ENCODE measurements at regions not wholly inside any gene's neighbourhood (a gene's known extent, or its start where the extent isn't known, plus 50 kb on each side); places are given as distances from the start of the nearest gene placed in this dataset.

DNA sequence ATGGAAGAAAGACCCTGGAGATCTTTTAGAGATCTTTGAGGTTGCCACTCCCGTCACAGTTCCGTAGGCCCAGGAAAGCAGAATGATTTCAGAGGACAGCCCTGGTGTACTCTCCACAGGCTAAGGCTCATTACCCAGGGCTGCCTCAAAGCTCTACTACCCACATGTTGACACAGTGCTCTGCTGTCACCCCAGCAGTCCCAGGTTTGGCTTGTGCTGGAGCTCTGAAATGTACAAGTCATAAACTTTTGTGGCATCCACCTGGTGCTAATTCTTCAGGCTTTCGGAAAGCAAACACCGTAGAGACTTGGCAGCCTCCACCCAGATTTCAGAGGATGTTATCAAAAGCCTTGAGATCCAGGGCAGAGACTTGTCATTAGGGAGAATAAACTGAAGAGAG is 136.5 kb downstream of the MTRR start:
- Mint-ChIP-seq H3K4me3 (no peak overlapping the region), H3K27me3 (ENCODE audit: insufficient read depth) (peaks cover 5% of the 10 kb centered on the region), H3K9me3 (peaks cover 4% of the 10 kb centered on the region), H3K27ac (no peak overlapping the region), H3K36me3 (ENCODE audit: low read depth) (no peaks in the 10 kb centered on the region), H3K4me1 (peaks cover 14% of the 10 kb centered on the region)
- peaks cover 18% of the 10 kb centered on the region for H3K27me3 ChIP-seq (ENCODE audit: control insufficient read depth, insufficient read depth, low read length, poor library complexity, severe bottlenecking)
- TF ChIP-seq, protein P1, sequence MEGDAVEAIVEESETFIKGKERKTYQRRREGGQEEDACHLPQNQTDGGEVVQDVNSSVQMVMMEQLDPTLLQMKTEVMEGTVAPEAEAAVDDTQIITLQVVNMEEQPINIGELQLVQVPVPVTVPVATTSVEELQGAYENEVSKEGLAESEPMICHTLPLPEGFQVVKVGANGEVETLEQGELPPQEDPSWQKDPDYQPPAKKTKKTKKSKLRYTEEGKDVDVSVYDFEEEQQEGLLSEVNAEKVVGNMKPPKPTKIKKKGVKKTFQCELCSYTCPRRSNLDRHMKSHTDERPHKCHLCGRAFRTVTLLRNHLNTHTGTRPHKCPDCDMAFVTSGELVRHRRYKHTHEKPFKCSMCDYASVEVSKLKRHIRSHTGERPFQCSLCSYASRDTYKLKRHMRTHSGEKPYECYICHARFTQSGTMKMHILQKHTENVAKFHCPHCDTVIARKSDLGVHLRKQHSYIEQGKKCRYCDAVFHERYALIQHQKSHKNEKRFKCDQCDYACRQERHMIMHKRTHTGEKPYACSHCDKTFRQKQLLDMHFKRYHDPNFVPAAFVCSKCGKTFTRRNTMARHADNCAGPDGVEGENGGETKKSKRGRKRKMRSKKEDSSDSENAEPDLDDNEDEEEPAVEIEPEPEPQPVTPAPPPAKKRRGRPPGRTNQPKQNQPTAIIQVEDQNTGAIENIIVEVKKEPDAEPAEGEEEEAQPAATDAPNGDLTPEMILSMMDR (conservative IDR thresholded peaks at IDR 0.05), result no peak
- no peaks in the 10 kb centered on the region for H3K36me3 ChIP-seq (ENCODE audit: control insufficient read depth, insufficient read depth, low read length)
- H3K9ac ChIP-seq (ENCODE audit: extremely low read depth, low read length, poor library complexity, severe bottlenecking), result no peak overlapping the region
- no peak for DNase-seq
- H3K27ac ChIP-seq (ENCODE audit: low read depth, low read length), result no peak overlapping the region
- H3K9me3 ChIP-seq (ENCODE audit: control insufficient read depth, low read length), result peaks cover 6% of the 10 kb centered on the region
- whole genome bisulfite sequencing, 2 experiments (ENCODE audit: insufficient coverage in 1 of 2, insufficient read length in 1 of 2), result 83 to 90% methylated on average over 2 to 4 of the region's 4 CpGs
- H3K4me1 ChIP-seq (ENCODE audit: control insufficient read depth, insufficient read depth, low read length), result peaks cover 7% of the 10 kb centered on the region
- no peak overlapping the region for H3K4me3 ChIP-seq (ENCODE audit: low read length)

DNA sequence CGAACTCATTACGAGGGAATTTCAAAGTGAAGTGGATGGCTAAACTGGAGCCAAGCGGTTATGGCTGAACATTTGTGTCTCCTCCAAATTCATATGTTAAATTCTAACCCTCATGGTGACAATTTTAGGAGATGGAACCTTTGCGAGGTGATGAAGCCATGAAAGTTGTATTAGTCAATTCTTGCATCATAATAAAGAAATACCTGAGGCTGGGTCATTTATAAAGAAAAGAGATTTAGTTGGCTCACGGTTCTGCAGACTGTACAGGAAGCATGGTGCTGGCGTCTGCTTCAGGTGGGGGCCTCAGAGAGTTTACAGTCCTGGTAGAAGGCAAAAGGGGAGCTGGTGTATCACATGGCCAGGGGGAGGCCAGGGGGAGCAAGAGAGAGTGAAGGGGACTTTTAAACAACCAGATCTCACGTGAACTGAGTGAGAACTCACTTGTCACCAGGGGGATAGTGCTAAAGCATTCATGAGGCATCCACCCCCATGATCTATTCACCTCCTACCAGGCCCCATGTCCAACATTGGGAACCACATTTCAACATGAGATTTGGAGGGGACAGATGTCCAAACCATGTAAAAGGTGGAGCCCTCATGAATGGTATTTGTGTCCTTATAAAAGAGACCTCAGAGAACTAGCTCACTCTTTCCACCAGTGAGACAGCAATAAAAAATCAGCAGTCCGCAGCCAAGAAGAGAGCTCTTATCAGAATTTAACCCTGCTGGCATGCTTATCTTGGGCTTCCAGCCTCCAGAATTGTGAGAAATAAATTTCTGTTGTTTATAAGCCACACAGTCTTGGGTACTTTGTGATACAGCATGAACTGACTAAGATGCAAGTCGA is 143.4 kb downstream of the MTRR start:
- no peak overlapping the region for H3K27ac ChIP-seq (ENCODE audit: low read depth, low read length)
- H3K9ac ChIP-seq (ENCODE audit: extremely low read depth, low read length, poor library complexity, severe bottlenecking), result no peak overlapping the region
- TF ChIP-seq, protein P1 (conservative IDR thresholded peaks at IDR 0.05), result peak; percentile 39
- H3K9me3 ChIP-seq (ENCODE audit: control insufficient read depth, low read length), result no peaks in the 10 kb centered on the region
- no peaks in the 10 kb centered on the region for H3K27me3 Mint-ChIP-seq (ENCODE audit: insufficient read depth)
- WGBS, 2 experiments (ENCODE audit: insufficient coverage in 1 of 2, insufficient read length in 1 of 2), result 90% methylated on average over 5 to 9 of the region's 9 CpGs
- no peak overlapping the region for H3K4me3 Mint-ChIP-seq
- H3K27me3 ChIP-seq (ENCODE audit: control insufficient read depth, insufficient read depth, low read length, poor library complexity, severe bottlenecking), result peaks cover 4% of the 10 kb centered on the region
- H3K4me1 Mint-ChIP-seq, result peaks cover 8% of the 10 kb centered on the region
- no peaks in the 10 kb centered on the region for H3K9me3 Mint-ChIP-seq
- H3K4me1 ChIP-seq (ENCODE audit: control insufficient read depth, insufficient read depth, low read length), result no peaks in the 10 kb centered on the region
- DNase-seq, result peak; percentile 65
- H3K36me3 ChIP-seq (ENCODE audit: control insufficient read depth, insufficient read depth, low read length), result no peaks in the 10 kb centered on the region
- H3K36me3 Mint-ChIP-seq (ENCODE audit: low read depth), result no peaks in the 10 kb centered on the region
- H3K27ac Mint-ChIP-seq, result no peak overlapping the region
- H3K4me3 ChIP-seq (ENCODE audit: low read length), result no peak overlapping the region

DNA sequence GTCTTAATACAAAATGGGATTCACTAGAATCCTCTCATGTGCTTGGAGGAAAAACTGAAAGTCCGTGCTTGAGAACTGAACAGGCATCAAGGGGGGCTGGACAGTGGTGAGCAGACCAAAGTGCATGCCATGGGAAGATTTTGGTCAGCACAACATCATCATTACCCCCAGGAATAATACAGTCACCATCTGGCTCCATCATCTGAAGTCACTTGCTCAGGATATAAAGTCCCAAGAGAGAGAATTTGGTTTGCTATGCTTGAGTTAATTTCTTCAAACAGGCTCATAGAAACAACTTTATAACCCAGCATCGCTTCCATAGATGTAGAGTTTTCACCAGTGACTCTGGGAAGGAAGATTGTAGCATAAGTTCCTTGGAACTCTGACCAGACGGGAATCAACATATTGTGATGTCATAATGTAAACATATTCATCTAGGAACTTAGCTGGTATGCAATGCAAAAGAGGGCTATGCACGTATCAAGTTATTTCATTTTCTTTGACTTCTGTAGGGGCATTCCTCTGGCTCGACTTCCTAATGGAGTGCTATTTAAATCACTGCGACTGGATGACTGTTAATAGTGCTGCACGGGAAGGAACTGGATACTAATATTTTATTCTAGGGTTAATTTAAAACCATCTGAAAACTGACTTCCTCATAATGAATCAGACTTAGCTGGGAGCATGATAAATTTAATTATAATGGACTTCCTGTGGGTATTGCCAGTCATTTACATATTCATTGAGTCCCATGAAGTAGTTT is 145.2 kb downstream of the MTRR start:
- H3K4me1 ChIP-seq (ENCODE audit: control insufficient read depth, insufficient read depth, low read length), result no peaks in the 10 kb centered on the region
- H3K4me3 ChIP-seq (ENCODE audit: low read length), result no peak overlapping the region
- TF ChIP-seq, protein P1 (conservative IDR thresholded peaks at IDR 0.05), result no peak
- no peak for DNase-seq
- no peaks in the 10 kb centered on the region for H3K36me3 ChIP-seq (ENCODE audit: control insufficient read depth, insufficient read depth, low read length)
- no peaks in the 10 kb centered on the region for H3K9me3 Mint-ChIP-seq
- no peaks in the 10 kb centered on the region for H3K27me3 Mint-ChIP-seq (ENCODE audit: insufficient read depth)
- no peaks in the 10 kb centered on the region for H3K9me3 ChIP-seq (ENCODE audit: control insufficient read depth, low read length)
- peaks cover 1% of the 10 kb centered on the region for H3K4me1 Mint-ChIP-seq
- H3K9ac ChIP-seq (ENCODE audit: extremely low read depth, low read length, poor library complexity, severe bottlenecking), result no peak overlapping the region
- H3K27me3 ChIP-seq (ENCODE audit: control insufficient read depth, insufficient read depth, low read length, poor library complexity, severe bottlenecking), result no peaks in the 10 kb centered on the region
- WGBS, 2 experiments (ENCODE audit: insufficient coverage in 1 of 2, insufficient read length in 1 of 2), result 90 to 100% methylated on average over 4 to 7 of the region's 7 CpGs
- H3K27ac ChIP-seq (ENCODE audit: low read depth, low read length), result no peak overlapping the region
- no peak overlapping the region for H3K27ac Mint-ChIP-seq
- no peak overlapping the region for H3K4me3 Mint-ChIP-seq
- H3K36me3 Mint-ChIP-seq (ENCODE audit: low read depth), result no peaks in the 10 kb centered on the region

All from endodermal cell (in vitro differentiated cells).